ENCODE measurements at regions not wholly inside any gene's neighbourhood (a gene's known extent, or its start where the extent isn't known, plus 50 kb on each side); places are given as distances from the start of the nearest gene placed in this dataset.

- Histone ChIP-seq H3K9me3 (no peaks in the 10 kb centered on the region), H3K4me3 (no peak overlapping the region), H3K27me3 (no peaks in the 10 kb centered on the region), H3K36me3 (no peaks in the 10 kb centered on the region), H3K27ac (no peak overlapping the region), H3K4me1 (no peaks in the 10 kb centered on the region)
- TF ChIP-seq, protein P1, sequence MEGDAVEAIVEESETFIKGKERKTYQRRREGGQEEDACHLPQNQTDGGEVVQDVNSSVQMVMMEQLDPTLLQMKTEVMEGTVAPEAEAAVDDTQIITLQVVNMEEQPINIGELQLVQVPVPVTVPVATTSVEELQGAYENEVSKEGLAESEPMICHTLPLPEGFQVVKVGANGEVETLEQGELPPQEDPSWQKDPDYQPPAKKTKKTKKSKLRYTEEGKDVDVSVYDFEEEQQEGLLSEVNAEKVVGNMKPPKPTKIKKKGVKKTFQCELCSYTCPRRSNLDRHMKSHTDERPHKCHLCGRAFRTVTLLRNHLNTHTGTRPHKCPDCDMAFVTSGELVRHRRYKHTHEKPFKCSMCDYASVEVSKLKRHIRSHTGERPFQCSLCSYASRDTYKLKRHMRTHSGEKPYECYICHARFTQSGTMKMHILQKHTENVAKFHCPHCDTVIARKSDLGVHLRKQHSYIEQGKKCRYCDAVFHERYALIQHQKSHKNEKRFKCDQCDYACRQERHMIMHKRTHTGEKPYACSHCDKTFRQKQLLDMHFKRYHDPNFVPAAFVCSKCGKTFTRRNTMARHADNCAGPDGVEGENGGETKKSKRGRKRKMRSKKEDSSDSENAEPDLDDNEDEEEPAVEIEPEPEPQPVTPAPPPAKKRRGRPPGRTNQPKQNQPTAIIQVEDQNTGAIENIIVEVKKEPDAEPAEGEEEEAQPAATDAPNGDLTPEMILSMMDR (IDR thresholded peaks at IDR 0.05): no peak
- no peak for DNase-seq (ENCODE audit: low spot score)
Measured at GRCh38 chr2:12831016-12831415, 114.3 kb downstream of the TRIB2 start.

DNA sequence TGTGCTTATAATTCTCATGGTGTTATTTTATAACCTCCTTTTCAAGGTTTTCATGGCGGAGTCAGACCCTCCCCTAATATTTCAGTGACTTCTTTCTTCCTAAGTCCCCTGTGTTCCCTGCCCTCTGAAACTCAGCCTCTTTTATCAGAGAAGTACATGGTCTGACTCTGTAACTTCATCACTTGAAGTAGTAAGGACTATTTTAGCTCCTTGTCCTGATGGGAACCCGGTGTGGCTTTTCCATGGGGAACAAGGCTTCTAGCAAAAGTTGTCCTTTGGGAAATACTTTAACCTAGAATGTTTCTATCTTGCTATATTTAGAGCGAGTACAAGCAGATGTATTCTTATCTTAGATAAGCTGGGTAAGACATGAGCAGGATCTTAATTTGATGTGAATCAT, 117.5 kb downstream of the TRIB2 start:
- TF ChIP-seq, protein P1 (IDR thresholded peaks at IDR 0.05): no peak
- Histone ChIP-seq H3K36me3 (no peaks in the 10 kb centered on the region), H3K4me1 (no peaks in the 10 kb centered on the region), H3K9me3 (no peaks in the 10 kb centered on the region), H3K4me3 (no peak overlapping the region), H3K27me3 (no peaks in the 10 kb centered on the region), H3K27ac (no peak overlapping the region)
- DNase-seq (ENCODE audit: low spot score): no peak

- Histone ChIP-seq H3K27me3 (no peaks in the 10 kb centered on the region), H3K4me3 (no peak overlapping the region), H3K36me3 (no peaks in the 10 kb centered on the region), H3K4me1 (no peaks in the 10 kb centered on the region), H3K27ac (no peak overlapping the region), H3K9me3 (no peaks in the 10 kb centered on the region)
- TF ChIP-seq, protein P1 (IDR thresholded peaks at IDR 0.05): no peak
- DNase-seq (ENCODE audit: low spot score): no peak
Measured at GRCh38 chr2:12835733-12836132, 119.0 kb downstream of the TRIB2 start.

- Histone ChIP-seq H3K36me3 (no peaks in the 10 kb centered on the region), H3K27me3 (no peaks in the 10 kb centered on the region), H3K4me1 (no peaks in the 10 kb centered on the region), H3K9me3 (no peaks in the 10 kb centered on the region), H3K4me3 (no peak overlapping the region), H3K27ac (no peak overlapping the region)
- TF ChIP-seq, protein P1 (IDR thresholded peaks at IDR 0.05): no peak
- DNase-seq (ENCODE audit: low spot score): no peak
Measured at GRCh38 chr2:12839339-12839738, 122.6 kb downstream of the TRIB2 start.

GRCh38 chr2:12841021-12841420, 124.3 kb downstream of the TRIB2 start:
- TF ChIP-seq, protein P1 (IDR thresholded peaks at IDR 0.05): no peak
- H3K36me3 ChIP-seq: no peaks in the 10 kb centered on the region

DNA sequence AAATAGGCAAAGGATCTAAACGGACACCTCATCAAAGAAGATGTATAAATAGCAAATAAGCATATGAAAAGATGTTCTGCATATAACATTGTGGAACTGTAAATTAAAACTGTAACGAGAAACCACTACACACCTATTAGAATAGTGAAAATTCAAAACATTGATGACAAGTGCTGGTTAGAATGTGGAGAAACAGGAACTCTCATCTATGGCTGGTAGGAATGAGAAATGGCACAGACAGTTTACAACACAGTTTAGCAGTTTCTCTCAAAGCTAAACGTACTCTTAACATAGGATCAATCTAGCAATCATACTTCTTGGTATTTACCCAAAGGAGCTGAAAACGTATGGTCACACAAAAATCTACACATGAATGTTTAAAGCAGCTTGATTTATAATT, 126.2 kb downstream of the TRIB2 start:
- Histone ChIP-seq H3K27me3 (no peaks in the 10 kb centered on the region), H3K27ac (no peak overlapping the region), H3K4me3 (no peak overlapping the region), H3K9me3 (no peaks in the 10 kb centered on the region), H3K4me1 (no peaks in the 10 kb centered on the region), H3K36me3 (no peaks in the 10 kb centered on the region)
- no peak for DNase-seq (ENCODE audit: low spot score)
- TF ChIP-seq, protein P1 (IDR thresholded peaks at IDR 0.05): no peak

More at GRCh38 chr2:12841021-12841420, 124.3 kb downstream of the TRIB2 start:
- H3K9me3 ChIP-seq: no peaks in the 10 kb centered on the region
- no peak overlapping the region for H3K4me3 ChIP-seq
- no peak overlapping the region for H3K27ac ChIP-seq
- H3K4me1 ChIP-seq: no peaks in the 10 kb centered on the region
- no peaks in the 10 kb centered on the region for H3K27me3 ChIP-seq
- DNase-seq (ENCODE audit: low spot score): no peak
